ENCODE measurements at regions not wholly inside any gene's neighbourhood (a gene's known extent, or its start where the extent isn't known, plus 50 kb on each side); places are given as distances from the start of the nearest gene placed in this dataset.

- WGBS (ENCODE audit: low lambda C conversion rate), result 23% methylated on average over 49 of the region's 49 CpGs
- no peak for TF ChIP-seq RELA (CRISPR knock-in tag; IDR thresholded peaks at IDR 0.05)
- TF ChIP-seq ZNF121 (CRISPR knock-in tag; IDR thresholded peaks at IDR 0.05), result no peak
- no peak for TF ChIP-seq SCMH1 (CRISPR knock-in tag; IDR thresholded peaks at IDR 0.05; ENCODE audit: borderline replicate concordance)
- no peak for TF ChIP-seq BCLAF1 (IDR thresholded peaks at IDR 0.05)
- no peak for TF ChIP-seq ATAD3A (CRISPR knock-in tag; IDR thresholded peaks at IDR 0.05)
- TF ChIP-seq AHR (CRISPR knock-in tag; IDR thresholded peaks at IDR 0.05), result no peak
- no peak for TF ChIP-seq PCBP1 (IDR thresholded peaks at IDR 0.05; ENCODE audit: borderline replicate concordance, low read depth, low read length)
- no peak for TF ChIP-seq TIGD3 (CRISPR knock-in tag; IDR thresholded peaks at IDR 0.05; ENCODE audit: borderline replicate concordance)
- TF ChIP-seq ZNF501 (CRISPR knock-in tag; IDR thresholded peaks at IDR 0.05), result no peak
- TF ChIP-seq FOXO1 (CRISPR knock-in tag; IDR thresholded peaks at IDR 0.05), result no peak
- no peak for TF ChIP-seq ZNF747 (CRISPR knock-in tag; IDR thresholded peaks at IDR 0.05; ENCODE audit: borderline replicate concordance)
- TF ChIP-seq ZNF580 (CRISPR knock-in tag; IDR thresholded peaks at IDR 0.05; ENCODE audit: borderline replicate concordance, low read depth), result no peak
- Histone ChIP-seq H3K4me2 (ENCODE audit: low read depth, low read length) (no peak overlapping the region), H4K20me1 (ENCODE audit: insufficient read depth, low read length) (no peaks in the 10 kb centered on the region), H3K79me2 (ENCODE audit: insufficient read depth, low read length) (no peaks in the 10 kb centered on the region), H3K27ac (ENCODE audit: extremely low read length, insufficient read depth, low read length) (no peak overlapping the region), H3K4me1 (ENCODE audit: insufficient read depth, low read length) (no peaks in the 10 kb centered on the region), H3K27me3 (ENCODE audit: control insufficient read depth in 1 of 2, insufficient read depth in 2 of 2, low read length in 2 of 2) (0 out of 5 replicates have a peak, but pooled peaks cover 0 to 1% of the 10 kb centered on the region in 2 experiments), H3K4me3 (replicated peaks in 1 of 3; ENCODE audit: insufficient read depth in 1 of 3, low read depth in 2 of 3, low read length in 3 of 3) (no peak overlapping the region), H2AFZ (ENCODE audit: low read length) (no peak overlapping the region), H3K9me3 (ENCODE audit: low read length) (peaks cover 16% of the 10 kb centered on the region; the same call in 1 of the 2 replicates), H3K9ac (ENCODE audit: insufficient read depth, low read depth, low read length) (no peak overlapping the region), H3K36me3 (replicated peaks in 1 of 2; ENCODE audit: control insufficient read depth in 1 of 2, insufficient read depth in 2 of 2, low read length in 2 of 2) (no peaks in the 10 kb centered on the region)
- POLR2A ChIA-PET, result no interaction called here
- DNase-seq (ENCODE audit: low spot score) (no peak), FAIRE-seq (no peak), ATAC-seq (no peak)
- intact Hi-C loops (cut with micrococcal nuclease; ENCODE audit: unreplicated experiment) (no loop called here), in situ Hi-C loops (cut with HindIII; ENCODE audit: extremely low pct_ligation_motif_present, low pct_unique_long_range_greater_than_20kb) (no loop called here)
- BruUV-seq (replicated peaks), result no TSS peak
- CTCF ChIA-PET (ENCODE audit: low intra/inter-chr PET ratio, low total read pairs), result no interaction called here
Observed at GRCh38 chr12:34289431-34290380, 267.4 kb downstream of the ALG10 start.

All from HepG2 (cell line).